NB4 (cell line): ENCODE measurements at regions not wholly inside any gene's neighbourhood (a gene's known extent, or its start where the extent isn't known, plus 50 kb on each side); places are given as distances from the start of the nearest gene placed in this dataset.

Experiments
- MYC ChIP-seq: IDR thresholded peaks from 2 replicates; pipeline ENCODE4 v1.6.1; 2011; ENCODE audit warnings: low read depth, low read length
- POLR2A ChIP-seq: IDR thresholded peaks from 2 replicates; pipeline ENCODE4 v1.6.1; 2011; ENCODE audit warnings: mild to moderate bottlenecking; ENCODE audit not compliant: insufficient read length; ENCODE audit errors: extremely low read depth
- TF ChIP-seq, protein P1 (sequence below): IDR thresholded peaks from one replicate; pipeline ENCODE4 v1.5.1; 2012; ENCODE audit warnings: low read depth, low read length

DNA sequence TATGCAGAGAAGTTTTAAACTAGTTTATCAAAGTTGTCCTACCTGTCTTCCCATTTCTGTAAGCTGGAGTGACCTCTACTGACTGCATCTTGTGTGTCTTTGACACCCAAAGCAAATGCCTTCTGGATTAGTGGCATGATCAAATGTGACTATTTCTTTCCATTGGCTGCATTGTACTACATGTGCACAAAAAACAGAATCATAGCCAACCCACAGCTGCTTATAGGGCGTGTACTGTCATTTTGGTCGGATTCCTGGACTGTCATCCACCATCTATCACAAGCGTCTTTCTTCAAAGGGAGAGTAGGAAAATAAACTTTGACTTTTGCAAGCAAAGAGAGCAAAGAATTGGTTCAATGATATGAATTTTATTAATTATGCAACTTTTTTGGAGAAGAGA is 310.6 kb downstream of the MAP2K6 start:
- TF ChIP-seq, protein P1, sequence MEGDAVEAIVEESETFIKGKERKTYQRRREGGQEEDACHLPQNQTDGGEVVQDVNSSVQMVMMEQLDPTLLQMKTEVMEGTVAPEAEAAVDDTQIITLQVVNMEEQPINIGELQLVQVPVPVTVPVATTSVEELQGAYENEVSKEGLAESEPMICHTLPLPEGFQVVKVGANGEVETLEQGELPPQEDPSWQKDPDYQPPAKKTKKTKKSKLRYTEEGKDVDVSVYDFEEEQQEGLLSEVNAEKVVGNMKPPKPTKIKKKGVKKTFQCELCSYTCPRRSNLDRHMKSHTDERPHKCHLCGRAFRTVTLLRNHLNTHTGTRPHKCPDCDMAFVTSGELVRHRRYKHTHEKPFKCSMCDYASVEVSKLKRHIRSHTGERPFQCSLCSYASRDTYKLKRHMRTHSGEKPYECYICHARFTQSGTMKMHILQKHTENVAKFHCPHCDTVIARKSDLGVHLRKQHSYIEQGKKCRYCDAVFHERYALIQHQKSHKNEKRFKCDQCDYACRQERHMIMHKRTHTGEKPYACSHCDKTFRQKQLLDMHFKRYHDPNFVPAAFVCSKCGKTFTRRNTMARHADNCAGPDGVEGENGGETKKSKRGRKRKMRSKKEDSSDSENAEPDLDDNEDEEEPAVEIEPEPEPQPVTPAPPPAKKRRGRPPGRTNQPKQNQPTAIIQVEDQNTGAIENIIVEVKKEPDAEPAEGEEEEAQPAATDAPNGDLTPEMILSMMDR, result no peak
- TF ChIP-seq POLR2A (no peak), MYC (no peak)
